ENCODE measurements at regions not wholly inside any gene's neighbourhood (a gene's known extent, or its start where the extent isn't known, plus 50 kb on each side); places are given as distances from the start of the nearest gene placed in this dataset.

DNA sequence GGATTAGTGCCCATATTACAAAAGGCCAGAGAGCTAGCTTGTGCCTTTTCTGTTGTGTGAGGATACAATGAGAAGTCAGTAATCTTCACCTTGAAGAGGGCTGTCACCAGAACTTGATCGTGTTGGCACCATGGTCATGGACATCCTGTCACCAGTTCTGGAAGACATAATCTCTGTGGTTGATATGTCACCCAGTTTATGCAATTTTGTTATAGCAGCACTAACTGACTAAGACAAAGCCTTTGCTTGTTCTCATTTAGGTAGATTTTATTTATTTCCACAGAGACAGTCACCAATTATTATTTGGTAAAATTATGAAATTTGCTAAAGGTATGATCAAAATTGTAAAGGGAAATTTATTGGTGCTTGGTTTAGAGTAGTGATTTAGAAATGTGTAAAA lies 308.8 kb upstream of the CPXCR1 start:
- DNase-seq (ENCODE audit: low read depth): no peak
- TF ChIP-seq, protein P1, sequence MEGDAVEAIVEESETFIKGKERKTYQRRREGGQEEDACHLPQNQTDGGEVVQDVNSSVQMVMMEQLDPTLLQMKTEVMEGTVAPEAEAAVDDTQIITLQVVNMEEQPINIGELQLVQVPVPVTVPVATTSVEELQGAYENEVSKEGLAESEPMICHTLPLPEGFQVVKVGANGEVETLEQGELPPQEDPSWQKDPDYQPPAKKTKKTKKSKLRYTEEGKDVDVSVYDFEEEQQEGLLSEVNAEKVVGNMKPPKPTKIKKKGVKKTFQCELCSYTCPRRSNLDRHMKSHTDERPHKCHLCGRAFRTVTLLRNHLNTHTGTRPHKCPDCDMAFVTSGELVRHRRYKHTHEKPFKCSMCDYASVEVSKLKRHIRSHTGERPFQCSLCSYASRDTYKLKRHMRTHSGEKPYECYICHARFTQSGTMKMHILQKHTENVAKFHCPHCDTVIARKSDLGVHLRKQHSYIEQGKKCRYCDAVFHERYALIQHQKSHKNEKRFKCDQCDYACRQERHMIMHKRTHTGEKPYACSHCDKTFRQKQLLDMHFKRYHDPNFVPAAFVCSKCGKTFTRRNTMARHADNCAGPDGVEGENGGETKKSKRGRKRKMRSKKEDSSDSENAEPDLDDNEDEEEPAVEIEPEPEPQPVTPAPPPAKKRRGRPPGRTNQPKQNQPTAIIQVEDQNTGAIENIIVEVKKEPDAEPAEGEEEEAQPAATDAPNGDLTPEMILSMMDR (IDR thresholded peaks at IDR 0.05; ENCODE audit: insufficient read depth, low read depth, low read length, missing control alignments): no peak
- H3K4me3 ChIP-seq (ENCODE audit: low read length): no peak overlapping the region

DNA sequence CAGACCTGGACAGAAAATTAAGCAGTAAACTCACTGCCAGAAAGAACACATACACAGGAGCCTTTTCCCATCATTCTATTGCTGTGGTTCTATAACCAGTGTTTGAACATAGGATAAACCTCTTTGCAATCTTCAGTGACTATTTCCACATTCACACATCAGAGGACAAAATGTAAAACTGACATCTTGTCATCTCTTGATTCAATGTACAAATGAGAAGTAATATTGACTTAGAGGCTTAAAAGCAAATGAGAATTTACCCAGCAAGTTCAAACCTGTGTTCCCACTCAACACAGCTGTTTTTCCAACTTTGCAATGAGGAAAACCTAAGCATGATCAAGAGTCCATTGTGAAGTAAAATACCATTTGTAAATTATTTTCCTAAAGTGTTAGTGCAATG lies 307.1 kb upstream of the CPXCR1 start:
- TF ChIP-seq, protein P1 (IDR thresholded peaks at IDR 0.05; ENCODE audit: insufficient read depth, low read depth, low read length, missing control alignments): no peak
- no peak for DNase-seq (ENCODE audit: low read depth)
- H3K4me3 ChIP-seq (ENCODE audit: low read length): no peak overlapping the region

Measured in epithelial cell of esophagus (primary cell).